ENCODE measurements at regions not wholly inside any gene's neighbourhood (a gene's known extent, or its start where the extent isn't known, plus 50 kb on each side); places are given as distances from the start of the nearest gene placed in this dataset.
"Not testable (repeated sequence)": the region's sequence is repeated elsewhere in the genome, so short reads cannot be mapped to it uniquely, and the experiment has no call there.

DNA sequence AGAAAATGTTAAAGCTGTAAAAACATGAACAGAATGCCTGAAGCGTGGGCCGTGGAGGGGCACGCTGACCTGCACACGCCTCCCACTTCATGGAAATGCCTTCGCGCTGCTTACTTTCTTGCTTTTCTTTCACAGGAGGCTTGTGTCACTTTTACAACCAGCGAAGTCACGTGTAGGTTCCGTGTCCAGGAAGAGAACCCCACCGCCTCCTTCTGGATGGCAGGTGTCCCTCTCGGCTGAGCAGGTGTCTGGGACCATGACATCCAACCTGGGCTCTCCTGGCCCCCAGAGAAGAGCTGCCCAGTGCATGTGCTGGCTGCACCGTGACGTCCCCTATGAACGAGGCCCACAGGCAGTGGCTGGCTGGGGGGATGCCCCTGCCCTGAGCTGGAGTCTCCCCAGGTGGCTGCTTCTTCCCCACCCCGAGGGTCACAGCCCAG is 345.0 kb upstream of the SFSWAP start:
- no peak for DNase-seq

- DNase-seq, result no peak
These were observed 344.5 kb upstream of the SFSWAP start for GRCh38 chr12:131366261-131366871.

GRCh38 chr12:131367067-131367982 is 343.6 kb upstream of the SFSWAP start:
- DNase-seq, result not testable (repeated sequence)

DNA sequence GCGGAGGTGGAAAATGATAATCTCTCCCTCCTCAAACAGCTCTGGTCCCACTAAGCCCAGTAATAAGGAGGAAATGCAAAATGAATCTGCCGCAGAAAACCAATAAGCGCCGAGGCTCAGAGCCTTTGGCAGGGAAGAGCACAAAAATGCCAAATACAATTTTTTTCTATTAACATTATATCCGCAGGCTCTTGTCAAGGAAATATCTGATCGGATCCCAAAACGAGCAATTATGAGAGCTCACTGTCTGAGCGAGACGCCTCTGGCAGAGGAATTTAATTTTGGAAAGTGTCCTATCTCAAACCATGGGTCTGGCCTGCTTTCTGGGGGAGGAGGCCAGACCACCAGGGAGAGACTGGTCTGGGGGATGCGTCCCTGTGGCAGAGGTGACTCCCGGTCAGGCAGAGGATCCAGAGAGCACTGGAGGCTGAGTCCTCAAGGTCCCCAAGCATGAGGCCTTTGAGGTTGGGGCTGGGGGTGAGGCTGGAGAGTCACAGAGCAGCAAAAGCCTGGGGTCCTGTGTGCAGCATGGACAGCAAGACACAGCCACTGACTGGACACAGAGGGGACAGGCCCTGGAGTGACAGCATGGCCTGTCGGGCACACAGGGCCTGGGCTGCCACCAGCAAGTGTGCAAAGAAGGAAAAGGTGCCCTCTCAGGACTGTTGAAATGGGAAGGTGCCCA is 342.8 kb upstream of the SFSWAP start:
- no peak for DNase-seq

DNA sequence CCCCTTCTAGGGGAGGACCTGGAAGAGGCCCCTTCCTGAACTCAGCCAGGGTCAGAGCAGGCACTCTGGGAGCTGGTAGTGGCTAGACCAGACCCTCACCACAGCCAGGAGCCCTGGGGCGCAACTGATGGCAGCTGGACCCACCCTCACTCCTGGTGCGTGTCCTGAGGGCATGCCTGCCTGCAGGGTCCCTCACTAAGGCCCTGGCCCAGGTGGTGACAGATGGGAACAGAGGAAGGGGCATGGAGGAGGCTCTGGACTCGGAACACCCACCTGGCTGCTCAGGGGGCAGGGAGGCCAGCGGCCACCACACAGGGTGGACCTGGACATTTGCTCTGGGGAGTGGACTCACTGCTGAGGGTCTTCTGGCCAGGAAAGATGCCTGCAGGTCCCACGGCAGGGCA is 342.2 kb upstream of the SFSWAP start:
- DNase-seq, result no peak

DNA sequence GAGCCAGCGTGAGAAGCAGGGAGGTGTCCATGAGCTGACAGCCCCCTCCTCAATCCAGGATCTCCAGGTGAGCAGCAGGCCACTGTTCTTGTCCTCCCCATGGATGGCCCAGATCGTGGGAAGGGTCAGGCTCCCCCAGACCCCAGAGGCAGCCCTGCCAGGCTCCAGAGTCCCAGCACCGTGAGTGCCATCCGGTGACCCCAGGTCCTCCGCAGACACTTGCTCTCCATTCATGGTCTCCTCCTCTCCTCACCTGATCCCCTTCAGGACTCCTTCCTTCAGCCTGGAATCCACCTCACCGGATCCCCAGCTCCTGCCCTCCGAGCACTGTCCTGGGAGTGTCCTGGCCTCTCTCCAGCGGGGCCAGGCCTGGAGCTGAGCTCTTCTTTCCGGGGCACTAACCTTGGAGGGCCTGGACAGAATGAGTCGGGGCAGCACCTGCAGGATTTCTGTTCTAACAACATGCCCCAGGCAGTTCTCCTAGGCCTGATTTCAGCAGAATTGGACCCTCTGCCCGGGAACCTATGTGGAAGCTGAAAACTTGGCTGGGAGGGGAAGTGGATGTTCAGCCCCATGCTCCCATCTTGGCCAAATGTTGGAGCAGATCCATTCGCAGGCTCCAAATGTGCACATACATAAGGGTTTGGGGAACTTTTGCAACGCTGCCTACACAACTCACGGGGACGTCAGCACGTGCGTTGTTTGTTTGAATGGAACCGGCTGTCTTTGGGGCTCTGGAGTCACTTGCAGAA is 341.6 kb upstream of the SFSWAP start:
- DNase-seq, result no peak

DNA sequence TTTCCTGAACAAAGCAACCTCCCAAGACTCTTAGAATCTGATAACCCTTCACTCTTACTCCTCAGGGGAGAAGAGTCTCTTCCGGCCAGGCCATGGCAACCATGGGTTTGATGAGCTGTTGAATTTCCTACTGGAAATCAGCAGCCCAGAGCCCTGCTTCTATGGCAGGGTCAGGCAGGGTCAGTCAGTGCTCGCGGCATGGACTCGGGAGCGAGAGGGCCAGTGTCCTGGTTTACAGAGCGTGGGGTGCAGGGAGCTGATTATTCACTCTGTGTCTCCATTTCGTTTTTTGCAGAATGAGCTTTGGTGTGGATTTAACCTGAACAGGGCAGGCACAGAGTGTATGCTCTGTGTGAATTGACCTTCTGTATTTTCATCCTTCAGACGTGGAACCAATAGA is 340.6 kb upstream of the SFSWAP start:
- no peak for DNase-seq

GRCh38 chr12:131370791-131371347 is 340.0 kb upstream of the SFSWAP start:
- DNase-seq, result no peak

GRCh38 chr12:131371401-131372170 is 339.3 kb upstream of the SFSWAP start:
- no peak for DNase-seq

GRCh38 chr12:131372171-131372475 is 338.8 kb upstream of the SFSWAP start:
- DNase-seq, result no peak

DNA sequence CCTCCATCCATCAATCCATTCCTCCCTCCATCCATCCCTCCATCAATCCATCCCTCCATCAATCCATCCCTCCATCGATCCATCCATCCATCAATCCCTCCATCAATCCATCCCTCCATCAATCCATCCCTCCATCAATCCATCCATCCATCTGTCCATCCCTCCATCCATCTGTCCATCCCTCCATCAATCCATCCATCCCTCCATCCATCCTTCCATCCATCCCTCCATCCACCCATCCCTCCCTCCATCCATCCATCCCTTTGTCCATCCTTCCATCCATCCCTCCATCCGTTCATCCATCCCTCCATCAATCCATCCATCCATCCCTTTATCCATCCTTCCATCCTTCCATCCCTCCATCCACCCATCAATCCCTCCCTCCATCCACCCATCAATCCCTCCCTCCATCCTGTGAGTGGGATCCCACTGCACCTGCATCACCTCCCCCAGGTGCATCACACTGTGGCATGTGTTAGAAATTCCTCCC is 338.1 kb upstream of the SFSWAP start:
- DNase-seq, result no peak

GRCh38 chr12:131375261-131375971 is 335.5 kb upstream of the SFSWAP start:
- DNase-seq, result no peak

DNA sequence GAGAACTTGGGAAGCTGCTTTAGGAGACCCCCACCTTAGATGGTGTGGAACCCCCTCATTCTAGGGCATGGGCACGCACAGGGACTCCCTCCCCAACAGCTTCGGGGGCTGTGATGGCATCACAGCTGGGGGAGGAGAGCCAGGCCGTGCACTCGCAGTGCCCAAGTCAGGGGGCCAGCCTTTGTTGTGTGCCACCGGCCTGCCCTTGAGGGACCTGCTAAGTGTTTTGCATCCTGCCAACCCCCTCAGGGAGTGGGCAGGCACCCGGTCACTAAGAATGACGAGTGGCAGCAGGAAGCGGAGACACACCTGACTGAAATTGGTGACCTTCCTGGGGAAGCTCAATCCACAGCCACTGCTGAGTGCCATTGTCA is 334.9 kb upstream of the SFSWAP start:
- no peak for DNase-seq

DNA sequence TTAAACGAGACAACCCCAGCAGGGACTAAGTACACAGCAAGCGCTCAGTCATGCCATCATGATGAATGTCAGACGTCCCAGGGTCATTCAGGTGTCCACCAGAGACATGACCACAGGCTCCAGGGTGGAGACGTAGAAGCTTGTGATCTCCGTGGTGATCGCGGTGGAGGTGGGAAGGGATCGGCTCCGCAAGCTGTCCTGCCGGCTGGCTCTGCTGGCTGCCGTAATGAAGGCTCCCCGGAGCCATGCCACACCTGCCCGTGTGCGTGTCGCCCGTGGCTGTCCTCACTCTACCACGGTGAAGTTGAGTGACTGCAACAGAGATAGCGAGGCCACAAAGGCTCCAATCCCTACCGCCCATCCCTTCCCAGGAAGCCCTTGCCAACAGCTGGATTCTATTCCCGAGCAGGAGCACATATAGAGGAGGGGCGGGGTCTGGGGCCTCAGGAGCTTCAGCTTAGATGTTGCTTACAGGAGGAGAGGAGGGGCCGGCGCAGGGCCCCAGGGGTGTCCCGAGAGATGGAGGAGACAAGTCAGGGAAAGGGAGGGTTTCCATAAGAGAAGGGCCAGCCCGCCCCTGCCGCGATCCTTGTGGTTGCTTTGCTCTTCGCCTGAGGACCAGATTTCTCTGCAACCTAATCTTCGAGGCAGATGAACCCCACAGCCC is 332.6 kb upstream of the SFSWAP start:
- no peak for DNase-seq

DNA sequence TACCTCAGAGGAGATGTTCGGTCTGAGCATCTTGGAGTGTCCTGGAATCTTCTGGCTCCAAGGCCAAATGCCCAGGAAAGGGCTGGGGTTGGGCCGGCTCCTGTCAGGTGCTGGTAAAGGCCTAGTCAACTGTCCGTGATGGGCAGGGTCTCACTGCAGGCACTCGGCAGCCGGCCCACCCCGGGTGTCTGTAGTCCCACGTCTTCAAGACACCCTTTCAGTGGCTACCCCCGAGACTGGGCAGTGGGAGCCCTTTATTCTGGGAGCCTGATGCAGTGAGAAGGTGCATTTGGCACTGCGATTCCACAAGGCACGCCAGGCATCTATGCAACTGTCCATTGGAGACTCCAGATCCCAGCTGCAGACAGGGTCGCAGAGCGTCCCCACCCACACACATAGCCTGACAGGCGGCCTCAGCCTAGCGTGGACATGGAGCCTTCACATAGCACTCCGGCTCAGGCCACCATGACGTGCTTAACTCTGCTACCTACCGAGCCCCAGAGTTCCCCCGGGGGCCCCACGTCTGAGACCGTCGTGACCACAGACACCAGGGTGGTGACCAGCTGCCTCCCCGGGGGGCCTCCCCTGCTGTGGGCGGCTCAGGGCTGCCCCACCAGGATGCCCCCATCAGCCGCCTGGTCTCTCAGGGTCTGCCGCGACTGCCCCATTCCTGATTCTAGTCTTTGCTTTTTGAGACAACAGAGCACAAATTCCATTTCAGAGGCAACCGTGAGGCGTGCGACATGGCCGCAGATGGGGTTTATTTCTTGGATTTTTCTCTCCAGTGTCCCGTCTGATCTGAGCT is 331.8 kb upstream of the SFSWAP start:
- DNase-seq, result no peak

DNA sequence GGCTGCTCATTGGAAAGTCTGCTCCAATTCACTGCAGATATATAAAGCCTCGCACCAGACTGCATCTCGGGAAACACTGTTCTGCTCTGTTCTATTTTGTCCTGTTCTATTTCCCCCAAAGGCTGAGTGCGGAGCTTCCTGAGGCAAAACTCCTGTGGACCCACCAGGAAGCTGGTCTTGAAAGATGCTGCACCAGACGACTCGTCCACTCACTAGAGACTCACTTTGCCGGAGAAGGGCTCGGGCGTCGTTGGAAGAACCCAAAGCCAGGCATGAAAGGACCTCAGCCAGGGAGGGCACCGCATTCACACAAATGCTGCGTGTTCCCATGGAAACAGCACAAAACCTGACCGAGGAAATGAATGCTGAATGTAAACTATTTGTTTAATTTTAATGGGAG is 331.2 kb upstream of the SFSWAP start:
- DNase-seq, result no peak

- DNase-seq, result no peak
These were observed 330.5 kb upstream of the SFSWAP start for GRCh38 chr12:131380220-131380964.

GRCh38 chr12:131380965-131381705 is 329.8 kb upstream of the SFSWAP start:
- no peak for DNase-seq
